ENCODE measurements at regions not wholly inside any gene's neighbourhood (a gene's known extent, or its start where the extent isn't known, plus 50 kb on each side); places are given as distances from the start of the nearest gene placed in this dataset.

GRCh38 chr5:2193542-2194235, 311.0 kb upstream of the IRX4 start:
- H3K4me1 Mint-ChIP-seq (ENCODE audit: low read depth), result no peaks in the 10 kb centered on the region
- H3K9me3 Mint-ChIP-seq, result peaks cover 8% of the 10 kb centered on the region
- DNase-seq (ENCODE audit: low spot score), result no peak
- no peaks in the 10 kb centered on the region for H3K36me3 Mint-ChIP-seq (ENCODE audit: low read depth)
- H3K4me3 Mint-ChIP-seq, result no peak overlapping the region
- no peak overlapping the region for H3K27ac Mint-ChIP-seq
- peaks cover 4% of the 10 kb centered on the region for H3K27me3 Mint-ChIP-seq (ENCODE audit: insufficient read depth)
- intact Hi-C loops (cut with micrococcal nuclease), result no loop called here

GRCh38 chr5:2193142-2193541, 310.4 kb upstream of the IRX4 start:
- H3K27ac Mint-ChIP-seq, result no peak overlapping the region
- no peak for DNase-seq (ENCODE audit: low spot score)
- H3K4me1 Mint-ChIP-seq (ENCODE audit: low read depth), result no peaks in the 10 kb centered on the region
- no peak overlapping the region for H3K4me3 Mint-ChIP-seq
- peaks cover 8% of the 10 kb centered on the region for H3K9me3 Mint-ChIP-seq
- H3K36me3 Mint-ChIP-seq (ENCODE audit: low read depth), result no peaks in the 10 kb centered on the region
- H3K27me3 Mint-ChIP-seq (ENCODE audit: insufficient read depth), result peaks cover 7% of the 10 kb centered on the region
- intact Hi-C loops (cut with micrococcal nuclease), result no loop called here

- H3K9me3 Mint-ChIP-seq, result peaks cover 8% of the 10 kb centered on the region
- H3K27ac Mint-ChIP-seq, result no peak overlapping the region
- no peak for DNase-seq (ENCODE audit: low spot score)
- intact Hi-C loops (cut with micrococcal nuclease), result no loop called here
- H3K4me3 Mint-ChIP-seq, result no peak overlapping the region
- H3K27me3 Mint-ChIP-seq (ENCODE audit: insufficient read depth), result peaks cover 7% of the 10 kb centered on the region
- H3K36me3 Mint-ChIP-seq (ENCODE audit: low read depth), result no peaks in the 10 kb centered on the region
- H3K4me1 Mint-ChIP-seq (ENCODE audit: low read depth), result no peaks in the 10 kb centered on the region
Measured at GRCh38 chr5:2192496-2192895, 309.8 kb upstream of the IRX4 start.

- Mint-ChIP-seq H3K27me3 (ENCODE audit: insufficient read depth) (peaks cover 7% of the 10 kb centered on the region), H3K36me3 (ENCODE audit: low read depth) (no peaks in the 10 kb centered on the region), H3K27ac (no peak overlapping the region), H3K9me3 (peaks cover 8% of the 10 kb centered on the region), H3K4me3 (no peak overlapping the region), H3K4me1 (ENCODE audit: low read depth) (no peaks in the 10 kb centered on the region)
- no peak for DNase-seq (ENCODE audit: low spot score)
- intact Hi-C loops (cut with micrococcal nuclease), result no loop called here
Measured at GRCh38 chr5:2191972-2192371, 309.2 kb upstream of the IRX4 start.

GRCh38 chr5:2190549-2190948, 307.8 kb upstream of the IRX4 start:
- Mint-ChIP-seq H3K27me3 (ENCODE audit: insufficient read depth) (peaks cover 7% of the 10 kb centered on the region), H3K27ac (no peak overlapping the region), H3K4me3 (no peak overlapping the region), H3K9me3 (peaks cover under 1% of the 10 kb centered on the region), H3K4me1 (ENCODE audit: low read depth) (no peaks in the 10 kb centered on the region), H3K36me3 (ENCODE audit: low read depth) (no peaks in the 10 kb centered on the region)
- intact Hi-C loops (cut with micrococcal nuclease), result no loop called here
- DNase-seq (ENCODE audit: low spot score), result no peak

- H3K4me1 Mint-ChIP-seq (ENCODE audit: low read depth), result no peaks in the 10 kb centered on the region
- DNase-seq (ENCODE audit: low spot score), result no peak
Measured at GRCh38 chr5:2188661-2189060, 305.9 kb upstream of the IRX4 start.

GRCh38 chr5:2188137-2188536, 305.4 kb upstream of the IRX4 start:
- Mint-ChIP-seq H3K9me3 (no peaks in the 10 kb centered on the region), H3K36me3 (ENCODE audit: low read depth) (no peaks in the 10 kb centered on the region), H3K4me3 (no peak overlapping the region), H3K27ac (no peak overlapping the region), H3K4me1 (ENCODE audit: low read depth) (no peaks in the 10 kb centered on the region), H3K27me3 (ENCODE audit: insufficient read depth) (peaks cover 7% of the 10 kb centered on the region)
- no peak for DNase-seq (ENCODE audit: low spot score)
- intact Hi-C loops (cut with micrococcal nuclease), result no loop called here

More at GRCh38 chr5:2188661-2189060, 305.9 kb upstream of the IRX4 start:
- no peak overlapping the region for H3K27ac Mint-ChIP-seq
- intact Hi-C loops (cut with micrococcal nuclease), result no loop called here
- H3K9me3 Mint-ChIP-seq, result no peaks in the 10 kb centered on the region
- no peaks in the 10 kb centered on the region for H3K36me3 Mint-ChIP-seq (ENCODE audit: low read depth)
- H3K4me3 Mint-ChIP-seq, result no peak overlapping the region
- peaks cover 7% of the 10 kb centered on the region for H3K27me3 Mint-ChIP-seq (ENCODE audit: insufficient read depth)

GRCh38 chr5:2187687-2188086, 305.0 kb upstream of the IRX4 start:
- H3K4me3 Mint-ChIP-seq, result no peak overlapping the region
- H3K36me3 Mint-ChIP-seq (ENCODE audit: low read depth), result no peaks in the 10 kb centered on the region
- no peak overlapping the region for H3K27ac Mint-ChIP-seq
- H3K27me3 Mint-ChIP-seq (ENCODE audit: insufficient read depth), result peaks cover 7% of the 10 kb centered on the region
- intact Hi-C loops (cut with micrococcal nuclease), result no loop called here
- no peaks in the 10 kb centered on the region for H3K9me3 Mint-ChIP-seq
- DNase-seq (ENCODE audit: low spot score), result no peak
- no peaks in the 10 kb centered on the region for H3K4me1 Mint-ChIP-seq (ENCODE audit: low read depth)

GRCh38 chr5:2187156-2187555, 304.4 kb upstream of the IRX4 start:
- Mint-ChIP-seq H3K27me3 (ENCODE audit: insufficient read depth) (peaks cover 7% of the 10 kb centered on the region), H3K4me1 (ENCODE audit: low read depth) (no peaks in the 10 kb centered on the region), H3K27ac (no peak overlapping the region), H3K36me3 (ENCODE audit: low read depth) (no peaks in the 10 kb centered on the region), H3K9me3 (no peaks in the 10 kb centered on the region), H3K4me3 (no peak overlapping the region)
- intact Hi-C loops (cut with micrococcal nuclease), result no loop called here
- DNase-seq (ENCODE audit: low spot score), result no peak

- peaks cover 7% of the 10 kb centered on the region for H3K27me3 Mint-ChIP-seq (ENCODE audit: insufficient read depth)
- DNase-seq (ENCODE audit: low spot score), result no peak
- no peak overlapping the region for H3K27ac Mint-ChIP-seq
- H3K9me3 Mint-ChIP-seq, result no peaks in the 10 kb centered on the region
- intact Hi-C loops (cut with micrococcal nuclease), result no loop called here
- no peaks in the 10 kb centered on the region for H3K4me1 Mint-ChIP-seq (ENCODE audit: low read depth)
- H3K36me3 Mint-ChIP-seq (ENCODE audit: low read depth), result no peaks in the 10 kb centered on the region
- no peak overlapping the region for H3K4me3 Mint-ChIP-seq
Measured at GRCh38 chr5:2186472-2187015, 303.8 kb upstream of the IRX4 start.

GRCh38 chr5:2185646-2186471, 303.1 kb upstream of the IRX4 start:
- Mint-ChIP-seq H3K36me3 (ENCODE audit: low read depth) (no peaks in the 10 kb centered on the region), H3K9me3 (no peaks in the 10 kb centered on the region), H3K27me3 (ENCODE audit: insufficient read depth) (peaks cover 7% of the 10 kb centered on the region), H3K4me1 (ENCODE audit: low read depth) (no peaks in the 10 kb centered on the region), H3K4me3 (no peak overlapping the region), H3K27ac (no peak overlapping the region)
- intact Hi-C loops (cut with micrococcal nuclease), result no loop called here
- no peak for DNase-seq (ENCODE audit: low spot score)

- no peaks in the 10 kb centered on the region for H3K4me1 Mint-ChIP-seq (ENCODE audit: low read depth)
- peaks cover 7% of the 10 kb centered on the region for H3K27me3 Mint-ChIP-seq (ENCODE audit: insufficient read depth)
- H3K4me3 Mint-ChIP-seq, result no peak overlapping the region
- H3K9me3 Mint-ChIP-seq, result no peaks in the 10 kb centered on the region
- no peak for DNase-seq (ENCODE audit: low spot score)
- H3K36me3 Mint-ChIP-seq (ENCODE audit: low read depth), result no peaks in the 10 kb centered on the region
- intact Hi-C loops (cut with micrococcal nuclease), result no loop called here
- H3K27ac Mint-ChIP-seq, result no peak overlapping the region
Measured at GRCh38 chr5:2184563-2185540, 302.1 kb upstream of the IRX4 start.
